KMS-11 (cell line): ENCODE measurements at regions not wholly inside any gene's neighbourhood (a gene's known extent, or its start where the extent isn't known, plus 50 kb on each side); places are given as distances from the start of the nearest gene placed in this dataset.

ENCODE experiments used
- H2AFZ ChIP-seq: fragments of 200-600 bp; sonication (generic); 2 replicates; pipeline ENCODE4 v1.6.1; 2016; ENCODE audit warnings: antibody characterized with exemption, mixed run types, low read depth
- H3K27ac ChIP-seq: fragments of 200-600 bp; sonication (generic); 2 replicates; pipeline ENCODE4 v1.6.1; 2016; ENCODE audit warnings: mild to moderate bottlenecking, mixed run types
- H3K27me3 ChIP-seq: fragments of 200-600 bp; sonication (generic); 2 replicates; pipeline ENCODE4 v1.6.1; 2017; ENCODE audit warnings: mild to moderate bottlenecking, low read depth, mixed run types, moderate library complexity; ENCODE audit not compliant: insufficient read depth
- H3K36me3 ChIP-seq: fragments of 200-600 bp; sonication (generic); 2 replicates; pipeline ENCODE4 v1.6.1; 2017; ENCODE audit warnings: mild to moderate bottlenecking, mixed run types; ENCODE audit not compliant: insufficient read depth
- H3K4me1 ChIP-seq: fragments of 200-600 bp; sonication (generic); 2 replicates; pipeline ENCODE4 v1.6.1; 2016; ENCODE audit warnings: mild to moderate bottlenecking, low read depth, mixed run types; ENCODE audit not compliant: poor library complexity, severe bottlenecking
- H3K4me2 ChIP-seq: fragments of 200-600 bp; sonication (generic); 2 replicates; pipeline ENCODE4 v1.7.0; 2016; ENCODE audit warnings: mild to moderate bottlenecking, mixed run types
- H3K4me3 ChIP-seq: fragments of 200-600 bp; sonication (generic); IDR thresholded peaks from 2 replicates; pipeline ENCODE4 v1.6.1; 2017; ENCODE audit warnings: low read depth, low read length, mixed read lengths; ENCODE audit not compliant: insufficient read depth
- H3K79me2 ChIP-seq: fragments of 200-600 bp; sonication (generic); 2 replicates; pipeline ENCODE4 v1.6.1; 2016; ENCODE audit warnings: low read depth, mixed run types; ENCODE audit not compliant: insufficient read depth
- H3K9ac ChIP-seq: fragments of 200-600 bp; sonication (generic); 2 replicates; pipeline ENCODE4 v1.6.1; 2016; ENCODE audit warnings: mild to moderate bottlenecking, mixed run types
- H4K20me1 ChIP-seq: fragments of 200-600 bp; sonication (generic); 2 replicates; pipeline ENCODE4 v1.6.1; 2016; ENCODE audit warnings: mild to moderate bottlenecking, mixed run types; ENCODE audit not compliant: insufficient read depth
- CTCF ChIP-seq: fragments of 200-600 bp; sonication (generic); conservative IDR thresholded peaks from 2 replicates; pipeline ENCODE4 v1.6.1; 2017; ENCODE audit warnings: low read depth, mild to moderate bottlenecking, antibody characterized with exemption, low read length, moderate library complexity, mixed read lengths

GRCh38 chr18:11268741-11269233 lies 119.4 kb upstream of the PIEZO2 start:
- no peak overlapping the region for H3K27ac ChIP-seq
- TF ChIP-seq CTCF: no peak
- H3K79me2 ChIP-seq: no peaks in the 10 kb centered on the region
- no peak overlapping the region for H3K4me3 ChIP-seq
- H4K20me1 ChIP-seq: no peaks in the 10 kb centered on the region
- H3K27me3 ChIP-seq: no peaks in the 10 kb centered on the region
- H2AFZ ChIP-seq: no peak overlapping the region
- no peaks in the 10 kb centered on the region for H3K4me1 ChIP-seq
- no peak overlapping the region for H3K4me2 ChIP-seq
- H3K9ac ChIP-seq: no peak overlapping the region
- no peaks in the 10 kb centered on the region for H3K36me3 ChIP-seq

GRCh38 chr18:11268153-11268552 lies 118.8 kb upstream of the PIEZO2 start:
- H3K4me2 ChIP-seq: no peak overlapping the region
- no peak for TF ChIP-seq CTCF
- H3K27me3 ChIP-seq: no peaks in the 10 kb centered on the region
- H3K4me3 ChIP-seq: no peak overlapping the region
- H2AFZ ChIP-seq: no peak overlapping the region
- H3K4me1 ChIP-seq: no peaks in the 10 kb centered on the region
- H3K27ac ChIP-seq: no peak overlapping the region
- no peaks in the 10 kb centered on the region for H3K79me2 ChIP-seq
- no peaks in the 10 kb centered on the region for H4K20me1 ChIP-seq
- no peak overlapping the region for H3K9ac ChIP-seq
- H3K36me3 ChIP-seq: no peaks in the 10 kb centered on the region

GRCh38 chr18:11266781-11267480 lies 117.6 kb upstream of the PIEZO2 start:
- no peak for TF ChIP-seq CTCF
- no peaks in the 10 kb centered on the region for H3K36me3 ChIP-seq
- H3K27me3 ChIP-seq: no peaks in the 10 kb centered on the region
- no peaks in the 10 kb centered on the region for H4K20me1 ChIP-seq
- no peak overlapping the region for H3K9ac ChIP-seq
- H3K4me2 ChIP-seq: no peak overlapping the region
- H2AFZ ChIP-seq: no peak overlapping the region
- H3K27ac ChIP-seq: no peak overlapping the region
- no peaks in the 10 kb centered on the region for H3K4me1 ChIP-seq
- H3K79me2 ChIP-seq: no peaks in the 10 kb centered on the region
- no peak overlapping the region for H3K4me3 ChIP-seq

- Histone ChIP-seq H3K9ac (no peak overlapping the region), H3K79me2 (no peaks in the 10 kb centered on the region), H2AFZ (no peak overlapping the region), H3K4me2 (no peak overlapping the region), H3K27me3 (no peaks in the 10 kb centered on the region), H3K4me3 (no peak overlapping the region), H4K20me1 (no peaks in the 10 kb centered on the region), H3K36me3 (no peaks in the 10 kb centered on the region), H3K4me1 (no peaks in the 10 kb centered on the region), H3K27ac (no peak overlapping the region)
- TF ChIP-seq CTCF: no peak
These were observed 112.1 kb upstream of the PIEZO2 start for GRCh38 chr18:11261486-11261885.
